ENCODE measurements at regions not wholly inside any gene's neighbourhood (a gene's known extent, or its start where the extent isn't known, plus 50 kb on each side); places are given as distances from the start of the nearest gene placed in this dataset.

- ChIA-PET POLR2A (no interaction called here), CTCF (ENCODE audit: low intra/inter-chr PET ratio, low total read pairs) (no interaction called here)
- TF ChIP-seq USF2 (IDR thresholded peaks at IDR 0.05; ENCODE audit: low read depth, low read length) (no peak), USF2 (CRISPR knock-in tag; IDR thresholded peaks at IDR 0.05; ENCODE audit: borderline replicate concordance) (no peak), YEATS2 (CRISPR knock-in tag; IDR thresholded peaks at IDR 0.05; ENCODE audit: borderline replicate concordance) (no peak), SRSF9 (IDR thresholded peaks at IDR 0.05; ENCODE audit: borderline replicate concordance, insufficient read depth, low read depth, low read length, poor library complexity, severe bottlenecking) (no peak), GFI1 (CRISPR knock-in tag; IDR thresholded peaks at IDR 0.05; ENCODE audit: borderline replicate concordance) (no peak), CBX1 (IDR thresholded peaks at IDR 0.05; ENCODE audit: low read depth) (no peak), NFIB (CRISPR knock-in tag; IDR thresholded peaks at IDR 0.05; ENCODE audit: borderline replicate concordance) (no peak)
- H2AFZ ChIP-seq (ENCODE audit: low read length): no peak overlapping the region
- H3K79me2 ChIP-seq (ENCODE audit: insufficient read depth, low read length): no peaks in the 10 kb centered on the region
- H3K4me1 ChIP-seq (ENCODE audit: insufficient read depth, low read length): no peaks in the 10 kb centered on the region
- H3K27me3 ChIP-seq (ENCODE audit: control insufficient read depth in 1 of 2, insufficient read depth in 2 of 2, low read length in 2 of 2): peaks cover 0 to 3% of the 10 kb centered on the region in 2 experiments; a peak in 1 of 5 replicates
- no peak overlapping the region for H3K4me3 ChIP-seq (replicated peaks in 1 of 3; ENCODE audit: insufficient read depth in 1 of 3, low read depth in 2 of 3, low read length in 3 of 3)
- ATAC-seq (no peak), FAIRE-seq (no peak), DNase-seq (ENCODE audit: low spot score) (no peak)
- H3K27ac ChIP-seq (ENCODE audit: extremely low read length, insufficient read depth, low read length): no peak overlapping the region
- no peaks in the 10 kb centered on the region for H4K20me1 ChIP-seq (ENCODE audit: insufficient read depth, low read length)
- no peak overlapping the region for H3K9ac ChIP-seq (ENCODE audit: insufficient read depth, low read depth, low read length)
- BruUV-seq (replicated peaks): no TSS peak
- no peak overlapping the region for H3K4me2 ChIP-seq (ENCODE audit: low read depth, low read length)
- no peaks in the 10 kb centered on the region for H3K9me3 ChIP-seq (ENCODE audit: low read length)
- in situ Hi-C loops (cut with HindIII; ENCODE audit: extremely low pct_ligation_motif_present, low pct_unique_long_range_greater_than_20kb) (no loop called here), intact Hi-C loops (cut with micrococcal nuclease; ENCODE audit: unreplicated experiment) (no loop called here)
- no peaks in the 10 kb centered on the region for H3K36me3 ChIP-seq (replicated peaks in 1 of 2; ENCODE audit: control insufficient read depth in 1 of 2, insufficient read depth in 2 of 2, low read length in 2 of 2)
Observed at GRCh38 chr1:110774398-110774797, 98.5 kb upstream of the CD53 start.

- ChIA-PET POLR2A (no interaction called here), CTCF (ENCODE audit: low intra/inter-chr PET ratio, low total read pairs) (no interaction called here)
- ATAC-seq: no peak
- Histone ChIP-seq H3K27ac (ENCODE audit: extremely low read length, insufficient read depth, low read length) (no peak overlapping the region), H3K4me1 (ENCODE audit: insufficient read depth, low read length) (no peaks in the 10 kb centered on the region), H3K9ac (ENCODE audit: insufficient read depth, low read depth, low read length) (no peak overlapping the region), H4K20me1 (ENCODE audit: insufficient read depth, low read length) (no peaks in the 10 kb centered on the region), H3K4me3 (replicated peaks in 1 of 3; ENCODE audit: insufficient read depth in 1 of 3, low read depth in 2 of 3, low read length in 3 of 3) (no peak overlapping the region), H3K9me3 (ENCODE audit: low read length) (no peaks in the 10 kb centered on the region), H2AFZ (ENCODE audit: low read length) (no peak overlapping the region), H3K79me2 (ENCODE audit: insufficient read depth, low read length) (no peaks in the 10 kb centered on the region), H3K36me3 (replicated peaks in 1 of 2; ENCODE audit: control insufficient read depth in 1 of 2, insufficient read depth in 2 of 2, low read length in 2 of 2) (no peaks in the 10 kb centered on the region), H3K27me3 (ENCODE audit: control insufficient read depth in 1 of 2, insufficient read depth in 2 of 2, low read length in 2 of 2) (peaks cover 0 to 3% of the 10 kb centered on the region in 2 experiments; a peak in 1 of 5 replicates), H3K4me2 (ENCODE audit: low read depth, low read length) (no peak overlapping the region)
- BruUV-seq (replicated peaks): no TSS peak
- no peak for FAIRE-seq
- TF ChIP-seq SNAPC2 (CRISPR knock-in tag; IDR thresholded peaks at IDR 0.05): no peak
- 0% methylated on average over 2 of the region's 3 CpGs for WGBS (ENCODE audit: low lambda C conversion rate)
- intact Hi-C loops (cut with micrococcal nuclease; ENCODE audit: unreplicated experiment): no loop called here
- in situ Hi-C loops (cut with HindIII; ENCODE audit: extremely low pct_ligation_motif_present, low pct_unique_long_range_greater_than_20kb): no loop called here
- DNase-seq (ENCODE audit: low spot score): no peak
Observed at GRCh38 chr1:110773813-110774212, 99.1 kb upstream of the KCNA3 start.
